GM12872 (cell line): ENCODE measurements at regions not wholly inside any gene's neighbourhood (a gene's known extent, or its start where the extent isn't known, plus 50 kb on each side); places are given as distances from the start of the nearest gene placed in this dataset.

Experiments used
- CTCF ChIP-seq: IDR thresholded peaks from 3 replicates; pipeline ENCODE4 v1.5.1; 2011; ENCODE audit warnings: low read depth, mild to moderate bottlenecking, low read length, moderate library complexity; ENCODE audit not compliant: insufficient read depth

GRCh38 chr9:7739595-7739994 is 60.0 kb downstream of the DMAC1 start:
- no peak for TF ChIP-seq CTCF

DNA sequence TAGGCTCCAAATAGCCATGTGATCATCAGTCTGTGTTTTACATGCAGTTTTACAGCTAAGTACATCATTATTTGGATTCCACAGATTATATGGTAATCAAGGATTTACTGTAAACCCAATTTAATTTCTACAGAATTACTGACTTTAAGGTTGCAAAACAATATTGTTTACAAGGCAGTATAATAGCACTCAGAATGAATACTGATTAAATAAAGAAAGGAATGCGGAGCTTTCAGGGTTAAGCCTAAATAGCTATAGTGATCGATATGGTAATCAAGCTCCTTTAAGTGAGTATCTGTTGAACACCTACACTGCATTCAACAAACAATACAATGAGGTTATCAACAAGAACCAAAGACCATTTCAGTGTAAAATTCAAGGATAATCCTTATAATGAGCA is 64.3 kb downstream of the DMAC1 start:
- TF ChIP-seq CTCF: no peak

- no peak for TF ChIP-seq CTCF
These were observed 69.5 kb downstream of the DMAC1 start for GRCh38 chr9:7730164-7730445.

GRCh38 chr9:7729371-7730163 is 70.0 kb downstream of the DMAC1 start:
- TF ChIP-seq CTCF: no peak

- TF ChIP-seq CTCF: no peak
These were observed 78.3 kb downstream of the DMAC1 start for GRCh38 chr9:7721291-7721690.

GRCh38 chr9:7710686-7711085 is 88.9 kb downstream of the DMAC1 start:
- TF ChIP-seq CTCF: no peak

DNA sequence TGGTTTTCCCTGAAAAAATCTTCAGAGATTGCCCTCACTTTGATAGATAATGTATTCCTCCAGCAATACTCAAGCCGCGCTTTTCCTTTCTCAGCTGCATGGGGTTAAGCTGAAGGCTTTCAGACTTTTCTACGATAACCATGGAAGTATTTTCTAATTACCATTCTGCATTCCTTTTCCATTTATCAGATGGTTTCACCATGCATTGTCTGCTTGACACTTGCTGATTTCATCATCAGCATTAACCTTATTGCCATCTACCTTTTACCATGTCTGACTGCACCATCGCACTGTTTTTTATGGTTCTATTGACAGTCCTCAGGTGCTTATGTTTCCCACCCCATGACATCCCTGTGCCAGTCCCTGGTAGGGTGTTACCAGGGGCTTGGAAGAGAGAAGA is 91.6 kb downstream of the DMAC1 start:
- TF ChIP-seq CTCF: no peak

DNA sequence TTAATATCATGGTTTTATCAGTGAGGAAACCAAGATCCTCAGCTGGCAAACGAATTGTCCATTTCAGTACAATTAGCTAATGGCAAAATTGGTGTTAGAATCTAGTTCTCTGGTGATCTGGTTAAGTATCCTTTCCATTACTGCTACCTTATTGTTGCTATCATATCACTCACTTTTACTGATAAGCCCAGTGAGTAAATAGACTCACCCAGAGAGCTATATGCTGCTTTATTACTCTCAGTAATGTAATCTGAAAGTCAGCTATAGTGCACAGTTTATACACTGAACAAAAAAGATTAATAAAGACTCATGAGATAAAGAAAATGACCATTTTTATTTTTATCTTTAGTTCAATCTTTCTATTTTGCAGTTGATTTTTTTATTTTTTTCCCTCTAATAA is 95.0 kb downstream of the DMAC1 start:
- TF ChIP-seq CTCF: no peak
